ENCODE measurements at regions not wholly inside any gene's neighbourhood (a gene's known extent, or its start where the extent isn't known, plus 50 kb on each side); places are given as distances from the start of the nearest gene placed in this dataset.

DNA sequence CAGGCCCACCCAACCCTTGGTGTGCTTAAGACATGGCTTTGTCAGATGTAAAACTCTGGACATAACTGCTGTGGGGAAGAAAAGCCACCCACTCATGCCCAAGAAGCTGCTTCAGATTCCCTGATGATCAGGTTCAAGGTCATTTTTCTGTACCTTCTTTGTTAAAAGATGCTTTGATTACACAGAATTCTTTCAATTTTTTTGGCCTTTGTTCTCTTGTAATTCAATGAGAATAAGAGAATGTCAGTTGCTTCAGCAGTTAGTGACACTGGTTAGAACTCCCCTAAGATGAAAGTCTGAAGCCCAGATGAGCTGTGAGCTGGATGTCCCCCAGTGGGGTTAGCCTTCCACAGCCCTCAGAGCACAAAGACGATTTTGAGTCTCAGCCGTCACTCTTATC is 152.7 kb downstream of the CHRM3 start:
- H3K4me2 ChIP-seq (ENCODE audit: low read depth, low read length): no peak overlapping the region
- BruUV-seq (replicated peaks): no TSS peak
- H2AK9ac ChIP-seq (replicated peaks; ENCODE audit: low read depth, low read length, poor library complexity): no peak overlapping the region
- no peak overlapping the region for H3K4me3 ChIP-seq (ENCODE audit: insufficient read depth, low read depth, low read length)
- TF ChIP-seq MAFK (IDR thresholded peaks at IDR 0.05; ENCODE audit: low read depth, low read length): no peak
- TF ChIP-seq RAD21 (IDR thresholded peaks at IDR 0.05; ENCODE audit: low read length): no peak
- TF ChIP-seq, protein P1, sequence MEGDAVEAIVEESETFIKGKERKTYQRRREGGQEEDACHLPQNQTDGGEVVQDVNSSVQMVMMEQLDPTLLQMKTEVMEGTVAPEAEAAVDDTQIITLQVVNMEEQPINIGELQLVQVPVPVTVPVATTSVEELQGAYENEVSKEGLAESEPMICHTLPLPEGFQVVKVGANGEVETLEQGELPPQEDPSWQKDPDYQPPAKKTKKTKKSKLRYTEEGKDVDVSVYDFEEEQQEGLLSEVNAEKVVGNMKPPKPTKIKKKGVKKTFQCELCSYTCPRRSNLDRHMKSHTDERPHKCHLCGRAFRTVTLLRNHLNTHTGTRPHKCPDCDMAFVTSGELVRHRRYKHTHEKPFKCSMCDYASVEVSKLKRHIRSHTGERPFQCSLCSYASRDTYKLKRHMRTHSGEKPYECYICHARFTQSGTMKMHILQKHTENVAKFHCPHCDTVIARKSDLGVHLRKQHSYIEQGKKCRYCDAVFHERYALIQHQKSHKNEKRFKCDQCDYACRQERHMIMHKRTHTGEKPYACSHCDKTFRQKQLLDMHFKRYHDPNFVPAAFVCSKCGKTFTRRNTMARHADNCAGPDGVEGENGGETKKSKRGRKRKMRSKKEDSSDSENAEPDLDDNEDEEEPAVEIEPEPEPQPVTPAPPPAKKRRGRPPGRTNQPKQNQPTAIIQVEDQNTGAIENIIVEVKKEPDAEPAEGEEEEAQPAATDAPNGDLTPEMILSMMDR (conservative IDR thresholded peaks at IDR 0.05; ENCODE audit: low read depth, low read length): no peak
- no peak for TF ChIP-seq RFX5 (IDR thresholded peaks at IDR 0.05; ENCODE audit: low read depth, low read length)
- TF ChIP-seq BHLHE40 (IDR thresholded peaks at IDR 0.05; ENCODE audit: low read depth, low read length): no peak
- no peak for TF ChIP-seq MXI1 (IDR thresholded peaks at IDR 0.05; ENCODE audit: borderline replicate concordance, low read depth, low read length)
- TF ChIP-seq FOS (IDR thresholded peaks at IDR 0.05; ENCODE audit: low read depth, low read length): no peak
- TF ChIP-seq, protein P2, sequence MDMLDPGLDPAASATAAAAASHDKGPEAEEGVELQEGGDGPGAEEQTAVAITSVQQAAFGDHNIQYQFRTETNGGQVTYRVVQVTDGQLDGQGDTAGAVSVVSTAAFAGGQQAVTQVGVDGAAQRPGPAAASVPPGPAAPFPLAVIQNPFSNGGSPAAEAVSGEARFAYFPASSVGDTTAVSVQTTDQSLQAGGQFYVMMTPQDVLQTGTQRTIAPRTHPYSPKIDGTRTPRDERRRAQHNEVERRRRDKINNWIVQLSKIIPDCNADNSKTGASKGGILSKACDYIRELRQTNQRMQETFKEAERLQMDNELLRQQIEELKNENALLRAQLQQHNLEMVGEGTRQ (IDR thresholded peaks at IDR 0.05; ENCODE audit: low read depth, low read length): no peak
- TF ChIP-seq RCOR1 (IDR thresholded peaks at IDR 0.05; ENCODE audit: insufficient replicate concordance, low read length): no peak
- no peak for TF ChIP-seq CEBPB (IDR thresholded peaks at IDR 0.05; ENCODE audit: low read depth, low read length)
- TF ChIP-seq MAZ (IDR thresholded peaks at IDR 0.05; ENCODE audit: borderline replicate concordance, low read depth, low read length): no peak
- no peak for TF ChIP-seq SMC3 (IDR thresholded peaks at IDR 0.05; ENCODE audit: low read depth, low read length)
- TF ChIP-seq CHD1 (IDR thresholded peaks at IDR 0.05; ENCODE audit: low read depth, low read length): no peak
- no peak overlapping the region for H3K9ac ChIP-seq (ENCODE audit: low read depth, low read length)
- in situ Hi-C loops (cut with MboI; ENCODE audit: low sequenced_read_pairs): no loop called here
- dilution Hi-C loops (cut with HindIII; ENCODE audit: low sequenced_read_pairs, unreplicated experiment): no loop called here
- H3K36me3 ChIP-seq (ENCODE audit: control insufficient read depth, insufficient read depth, low read length): no peaks in the 10 kb centered on the region
- WGBS, 2 experiments (ENCODE audit: extremely low coverage in 2 of 2, insufficient read length in 1 of 2): no CpG with 5 or more reads among the region's 2 CpGs
- no peaks in the 10 kb centered on the region for H3K79me1 ChIP-seq (ENCODE audit: low read depth in 1 of 2, low read length in 2 of 2)
- no peak overlapping the region for H2AFZ ChIP-seq (replicated peaks; ENCODE audit: low read length, poor library complexity)
- H3K27me3 ChIP-seq (ENCODE audit: control insufficient read depth, insufficient read depth, low read length): no peaks in the 10 kb centered on the region
- H3K9me3 ChIP-seq (ENCODE audit: control insufficient read depth, insufficient read depth, low read length): peaks cover 14% of the 10 kb centered on the region
- H4K8ac ChIP-seq (ENCODE audit: low read depth in 2 of 2, low read length in 2 of 2): no peak overlapping the region
- intact Hi-C loops (cut with micrococcal nuclease): no loop called here
- H4K5ac ChIP-seq (ENCODE audit: low read depth, low read length): no peak overlapping the region
- H3K9me1 ChIP-seq (ENCODE audit: insufficient read depth, low read length): no peaks in the 10 kb centered on the region
- H3K4me1 ChIP-seq (ENCODE audit: control insufficient read depth, insufficient read depth, low read length): no peaks in the 10 kb centered on the region
- H2BK120ac ChIP-seq (ENCODE audit: low read depth, low read length): no peak overlapping the region
- H3K4ac ChIP-seq (ENCODE audit: low read depth, low read length): no peak overlapping the region
- H3K23ac ChIP-seq (ENCODE audit: low read depth, low read length): no peak overlapping the region
- no peak overlapping the region for H2BK15ac ChIP-seq (ENCODE audit: low read depth, low read length)
- ChIA-PET POLR2A (ENCODE audit: unreplicated experiment) (no interaction called here), CTCF (no interaction called here)
- DNase-seq (no peak), ATAC-seq (ENCODE audit: low read depth) (no peak)
- H2BK5ac ChIP-seq (ENCODE audit: low read depth, low read length, poor library complexity, severe bottlenecking): no peak overlapping the region
- H2AK5ac ChIP-seq (ENCODE audit: low read depth, low read length): no peak overlapping the region
- H3K27ac ChIP-seq (ENCODE audit: insufficient read depth, low read length): no peak overlapping the region
- H3K56ac ChIP-seq (ENCODE audit: extremely low read depth, insufficient read depth, low read length): no peak overlapping the region
- H4K20me1 ChIP-seq (ENCODE audit: insufficient read depth, low read length): no peaks in the 10 kb centered on the region
- no peak overlapping the region for H4K91ac ChIP-seq (ENCODE audit: insufficient read depth, low read depth, low read length)
- H2BK20ac ChIP-seq (ENCODE audit: low read depth, low read length): no peak overlapping the region
- no peak overlapping the region for H3K18ac ChIP-seq (ENCODE audit: low read depth, low read length)
- H3K14ac ChIP-seq (replicated peaks; ENCODE audit: low read depth, low read length): no peak overlapping the region

Measured in IMR-90 (cell line).